Stimulated activated CD4-positive, alpha-beta T cell treated with anti-CD3 and anti-CD28 coated beads, TNF-alpha, amount 100 ng/mL, for 4 hours (primary cell): ENCODE measurements at regions not wholly inside any gene's neighbourhood (a gene's known extent, or its start where the extent isn't known, plus 50 kb on each side); places are given as distances from the start of the nearest gene placed in this dataset.

Experiments used
- DNase-seq, 3 experiments: peaks; one replicate each; pipeline ENCODE4 v3.0.0-alpha.2; 2020; ENCODE audit warnings: low read depth in 3 of 3

- DNase-seq, result no peak
Observed at GRCh38 chr3:157738441-157738840, 235.2 kb upstream of the VEPH1 start.

GRCh38 chr3:157718800-157719199 is 215.6 kb upstream of the VEPH1 start:
- DNase-seq, result no peak

GRCh38 chr3:157713101-157713500 is 209.9 kb upstream of the VEPH1 start:
- no peak for DNase-seq

- no peak for DNase-seq
Observed at GRCh38 chr3:157705258-157705657, 202.0 kb upstream of the VEPH1 start.

GRCh38 chr3:157700405-157700804 is 197.2 kb upstream of the VEPH1 start:
- no peak for DNase-seq

GRCh38 chr3:157695586-157695985 is 192.4 kb upstream of the VEPH1 start:
- DNase-seq, result no peak

GRCh38 chr3:157695103-157695502 is 191.9 kb upstream of the VEPH1 start:
- no peak for DNase-seq

GRCh38 chr3:157693762-157694161 is 190.5 kb upstream of the VEPH1 start:
- DNase-seq, result no peak

- DNase-seq, result no peak
Observed at GRCh38 chr3:157692468-157692867, 189.3 kb upstream of the VEPH1 start.

GRCh38 chr3:157683668-157684067 is 180.5 kb upstream of the VEPH1 start:
- no peak for DNase-seq

GRCh38 chr3:157672061-157672460 is 168.8 kb upstream of the VEPH1 start:
- DNase-seq, result no peak

GRCh38 chr3:157671656-157672055 is 168.4 kb upstream of the VEPH1 start:
- no peak for DNase-seq

GRCh38 chr3:157669416-157669815 is 166.2 kb upstream of the VEPH1 start:
- DNase-seq, result no peak

- DNase-seq, result no peak
Observed at GRCh38 chr3:157667493-157667892, 164.3 kb upstream of the VEPH1 start.

GRCh38 chr3:157662171-157662570 is 159.0 kb upstream of the VEPH1 start:
- no peak for DNase-seq

- DNase-seq, result no peak
Observed at GRCh38 chr3:157660847-157661246, 157.6 kb upstream of the VEPH1 start.

- no peak for DNase-seq
Observed at GRCh38 chr3:157652366-157652765, 149.2 kb upstream of the VEPH1 start.

- DNase-seq, result no peak
Observed at GRCh38 chr3:157650699-157651098, 147.5 kb upstream of the VEPH1 start.

GRCh38 chr3:157650172-157650571 is 147.0 kb upstream of the VEPH1 start:
- no peak for DNase-seq

GRCh38 chr3:157649511-157649910 is 146.3 kb upstream of the VEPH1 start:
- no peak for DNase-seq

- no peak for DNase-seq
Observed at GRCh38 chr3:157647820-157648219, 144.6 kb upstream of the VEPH1 start.

- no peak for DNase-seq
Observed at GRCh38 chr3:157639756-157640426, 136.7 kb upstream of the VEPH1 start.

- DNase-seq, result no peak
Observed at GRCh38 chr3:157637866-157638265, 134.7 kb upstream of the VEPH1 start.

GRCh38 chr3:157633241-157633640 is 130.0 kb upstream of the VEPH1 start:
- no peak for DNase-seq
